ENCODE measurements at regions not wholly inside any gene's neighbourhood (a gene's known extent, or its start where the extent isn't known, plus 50 kb on each side); places are given as distances from the start of the nearest gene placed in this dataset.

GRCh38 chr10:128421371-128422160 is 295.3 kb upstream of the MKI67 start:
- DNase-seq (ENCODE audit: low read depth in 2 of 2) = no peak

GRCh38 chr10:128422190-128422589 is 296.0 kb upstream of the MKI67 start:
- DNase-seq (ENCODE audit: low read depth in 2 of 2) = no peak

GRCh38 chr10:128422999-128423398 is 296.8 kb upstream of the MKI67 start:
- no peak for DNase-seq (ENCODE audit: low read depth in 2 of 2)

GRCh38 chr10:128429321-128429720 is 303.1 kb upstream of the MKI67 start:
- no peak for DNase-seq (ENCODE audit: low read depth in 2 of 2)

GRCh38 chr10:128429835-128430513 is 303.8 kb upstream of the MKI67 start:
- no peak for DNase-seq (ENCODE audit: low read depth in 2 of 2)

GRCh38 chr10:128431083-128431482 is 304.9 kb upstream of the MKI67 start:
- no peak for DNase-seq (ENCODE audit: low read depth in 2 of 2)

GRCh38 chr10:128431506-128431905 is 305.3 kb upstream of the MKI67 start:
- no peak for DNase-seq (ENCODE audit: low read depth in 2 of 2)

- no peak for DNase-seq (ENCODE audit: low read depth in 2 of 2)
Measured at GRCh38 chr10:128432011-128432410, 305.8 kb upstream of the MKI67 start.

GRCh38 chr10:128432423-128432822 is 306.2 kb upstream of the MKI67 start:
- DNase-seq (ENCODE audit: low read depth in 2 of 2) = no peak

- DNase-seq (ENCODE audit: low read depth in 2 of 2) = no peak
Measured at GRCh38 chr10:128435811-128436210, 309.6 kb upstream of the MKI67 start.

GRCh38 chr10:128437786-128438345 is 311.6 kb upstream of the MKI67 start:
- DNase-seq (ENCODE audit: low read depth in 2 of 2) = no peak

GRCh38 chr10:128438417-128439063 is 312.3 kb upstream of the MKI67 start:
- no peak for DNase-seq (ENCODE audit: low read depth in 2 of 2)

GRCh38 chr10:128440513-128441160 is 314.4 kb upstream of the MKI67 start:
- no peak for DNase-seq (ENCODE audit: low read depth in 2 of 2)

- DNase-seq (ENCODE audit: low read depth in 2 of 2) = no peak
Measured at GRCh38 chr10:128443925-128444518, 317.8 kb upstream of the MKI67 start.

- DNase-seq (ENCODE audit: low read depth in 2 of 2) = no peak
Measured at GRCh38 chr10:128448796-128449195, 322.6 kb upstream of the MKI67 start.

GRCh38 chr10:128451879-128452278 is 325.7 kb upstream of the MKI67 start:
- no peak for DNase-seq (ENCODE audit: low read depth in 2 of 2)

GRCh38 chr10:128456271-128456670 is 330.0 kb upstream of the MKI67 start:
- DNase-seq (ENCODE audit: low read depth in 2 of 2) = no peak

GRCh38 chr10:128457136-128457535 is 330.9 kb upstream of the MKI67 start:
- DNase-seq (ENCODE audit: low read depth in 2 of 2) = no peak

GRCh38 chr10:128461991-128462390 is 335.8 kb upstream of the MKI67 start:
- DNase-seq (ENCODE audit: low read depth in 2 of 2) = no peak

- no peak for DNase-seq (ENCODE audit: low read depth in 2 of 2)
Measured at GRCh38 chr10:128462844-128463243, 336.6 kb upstream of the MKI67 start.

GRCh38 chr10:128463991-128464760 is 338.0 kb upstream of the MKI67 start:
- no peak for DNase-seq (ENCODE audit: low read depth in 2 of 2)
